ENCODE measurements at regions not wholly inside any gene's neighbourhood (a gene's known extent, or its start where the extent isn't known, plus 50 kb on each side); places are given as distances from the start of the nearest gene placed in this dataset.

GRCh38 chr10:128896116-128896795 is 570.8 kb upstream of the MGMT start:
- TF ChIP-seq CTCF (IDR thresholded peaks at IDR 0.05; ENCODE audit: low read depth, low read length) = no peak
- Histone ChIP-seq H3K27me3 (ENCODE audit: control insufficient read depth, insufficient read depth, low read length) (no peaks in the 10 kb centered on the region), H3K9me3 (ENCODE audit: control insufficient read depth, insufficient read depth, low read length) (peaks cover 42% of the 10 kb centered on the region), H3K27ac (ENCODE audit: low read depth, low read length) (no peak overlapping the region), H3K4me3 (ENCODE audit: low read depth, low read length) (no peak overlapping the region)
- no peak for DNase-seq (ENCODE audit: low read depth, low spot score)
- ChIA-PET POLR2A (no interaction called here), CTCF (no interaction called here)

- TF ChIP-seq CTCF (IDR thresholded peaks at IDR 0.05; ENCODE audit: low read depth, low read length) = no peak
- H3K27me3 ChIP-seq (ENCODE audit: control insufficient read depth, insufficient read depth, low read length) = no peaks in the 10 kb centered on the region
- ChIA-PET POLR2A (no interaction called here), CTCF (no interaction called here)
- no peak overlapping the region for H3K4me3 ChIP-seq (ENCODE audit: low read depth, low read length)
- DNase-seq (ENCODE audit: low read depth, low spot score) = no peak
- no peak overlapping the region for H3K27ac ChIP-seq (ENCODE audit: low read depth, low read length)
- H3K9me3 ChIP-seq (ENCODE audit: control insufficient read depth, insufficient read depth, low read length) = peaks cover 39% of the 10 kb centered on the region
Measured at GRCh38 chr10:128896963-128897362, 570.1 kb upstream of the MGMT start.

- Histone ChIP-seq H3K9me3 (ENCODE audit: control insufficient read depth, insufficient read depth, low read length) (peaks cover 35% of the 10 kb centered on the region), H3K4me3 (ENCODE audit: low read depth, low read length) (no peak overlapping the region), H3K27ac (ENCODE audit: low read depth, low read length) (no peak overlapping the region), H3K27me3 (ENCODE audit: control insufficient read depth, insufficient read depth, low read length) (no peaks in the 10 kb centered on the region)
- no peak for TF ChIP-seq CTCF (IDR thresholded peaks at IDR 0.05; ENCODE audit: low read depth, low read length)
- DNase-seq (ENCODE audit: low read depth, low spot score) = no peak
- POLR2A ChIA-PET = no interaction called here
- CTCF ChIA-PET = no interaction called here
Measured at GRCh38 chr10:128897401-128898129, 569.5 kb upstream of the MGMT start.

GRCh38 chr10:128898133-128898915 is 568.7 kb upstream of the MGMT start:
- no peaks in the 10 kb centered on the region for H3K27me3 ChIP-seq (ENCODE audit: control insufficient read depth, insufficient read depth, low read length)
- ChIA-PET POLR2A (no interaction called here), CTCF (no interaction called here)
- H3K4me3 ChIP-seq (ENCODE audit: low read depth, low read length) = no peak overlapping the region
- peaks cover 36% of the 10 kb centered on the region for H3K9me3 ChIP-seq (ENCODE audit: control insufficient read depth, insufficient read depth, low read length)
- DNase-seq (ENCODE audit: low read depth, low spot score) = no peak
- no peak for TF ChIP-seq CTCF (IDR thresholded peaks at IDR 0.05; ENCODE audit: low read depth, low read length)
- H3K27ac ChIP-seq (ENCODE audit: low read depth, low read length) = no peak overlapping the region

GRCh38 chr10:128898916-128899195 is 568.2 kb upstream of the MGMT start:
- H3K9me3 ChIP-seq (ENCODE audit: control insufficient read depth, insufficient read depth, low read length) = peaks cover 36% of the 10 kb centered on the region
- no peak overlapping the region for H3K27ac ChIP-seq (ENCODE audit: low read depth, low read length)
- no peak overlapping the region for H3K4me3 ChIP-seq (ENCODE audit: low read depth, low read length)
- no peak for DNase-seq (ENCODE audit: low read depth, low spot score)
- H3K27me3 ChIP-seq (ENCODE audit: control insufficient read depth, insufficient read depth, low read length) = no peaks in the 10 kb centered on the region
- ChIA-PET POLR2A (no interaction called here), CTCF (no interaction called here)
- TF ChIP-seq CTCF (IDR thresholded peaks at IDR 0.05; ENCODE audit: low read depth, low read length) = no peak
